ENCODE measurements at regions not wholly inside any gene's neighbourhood (a gene's known extent, or its start where the extent isn't known, plus 50 kb on each side); places are given as distances from the start of the nearest gene placed in this dataset.
"Not testable (repeated sequence)": the region's sequence is repeated elsewhere in the genome, so short reads cannot be mapped to it uniquely, and the experiment has no call there.

DNA sequence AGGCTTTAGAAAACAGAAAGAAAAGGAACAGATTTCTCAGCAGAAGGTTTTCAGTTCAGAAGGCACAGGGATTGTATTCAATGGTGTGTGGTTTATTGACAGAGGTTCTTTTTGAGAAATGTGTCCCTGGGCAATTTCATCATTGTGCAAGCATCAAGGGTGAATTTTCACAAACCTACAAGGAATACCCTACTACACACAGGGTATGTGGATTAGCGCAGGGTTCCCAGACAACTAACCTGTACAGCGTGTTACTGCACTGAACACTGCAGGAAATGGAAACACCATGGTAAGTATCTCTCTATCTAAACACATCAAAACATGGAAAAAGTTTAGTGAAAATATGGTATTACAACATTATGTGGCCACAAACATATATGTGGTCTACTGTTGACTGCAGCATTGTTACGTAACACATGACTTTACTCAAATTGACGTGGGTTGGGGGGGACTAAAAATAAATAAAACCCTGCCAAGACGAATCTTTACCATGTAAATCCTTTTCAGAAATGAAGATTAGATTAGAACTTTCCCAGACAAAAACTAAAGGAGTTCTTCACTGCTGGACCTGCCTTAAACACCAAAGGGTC is 893.1 kb downstream of the TMEM121 start (continued):
- TF ChIP-seq HOXB13 (CRISPR knock-in tag; IDR thresholded peaks at IDR 0.05; ENCODE audit: low read depth) = no peak
- TF ChIP-seq CBX2 (IDR thresholded peaks at IDR 0.05; ENCODE audit: borderline replicate concordance, low read depth) = no peak
- no peak for TF ChIP-seq RFX5 (IDR thresholded peaks at IDR 0.05)
- TF ChIP-seq BHLHE40 (IDR thresholded peaks at IDR 0.05; ENCODE audit: low read depth, low read length) = no peak
- no peak for TF ChIP-seq CHD2 (IDR thresholded peaks at IDR 0.05; ENCODE audit: low read length, partially characterized antibody)

- H3K4me1 ChIP-seq, H3K9me3 ChIP-seq, POLR2A ChIA-PET, H3K4me2 ChIP-seq, H3K4me3 ChIP-seq, H3K27ac ChIP-seq, FAIRE-seq: not testable (repeated sequence)
- ATAC-seq (peak in 1 of 2 experiments; percentile 83; a peak in 3 of 6 replicates), DNase-seq (ENCODE audit: low read depth in 1 of 2, low spot score in 1 of 2) (peak in 1 of 2 experiments; percentile 21)
- CTCF ChIA-PET = interaction anchor here (1.0 to 1.5 kb wide), 4 partner anchors 26 to 191 kb away, joined by 3 to 5 read pairs (median 3); no protein-coding TSS in a partner anchor
- TF ChIP-seq, protein P1, sequence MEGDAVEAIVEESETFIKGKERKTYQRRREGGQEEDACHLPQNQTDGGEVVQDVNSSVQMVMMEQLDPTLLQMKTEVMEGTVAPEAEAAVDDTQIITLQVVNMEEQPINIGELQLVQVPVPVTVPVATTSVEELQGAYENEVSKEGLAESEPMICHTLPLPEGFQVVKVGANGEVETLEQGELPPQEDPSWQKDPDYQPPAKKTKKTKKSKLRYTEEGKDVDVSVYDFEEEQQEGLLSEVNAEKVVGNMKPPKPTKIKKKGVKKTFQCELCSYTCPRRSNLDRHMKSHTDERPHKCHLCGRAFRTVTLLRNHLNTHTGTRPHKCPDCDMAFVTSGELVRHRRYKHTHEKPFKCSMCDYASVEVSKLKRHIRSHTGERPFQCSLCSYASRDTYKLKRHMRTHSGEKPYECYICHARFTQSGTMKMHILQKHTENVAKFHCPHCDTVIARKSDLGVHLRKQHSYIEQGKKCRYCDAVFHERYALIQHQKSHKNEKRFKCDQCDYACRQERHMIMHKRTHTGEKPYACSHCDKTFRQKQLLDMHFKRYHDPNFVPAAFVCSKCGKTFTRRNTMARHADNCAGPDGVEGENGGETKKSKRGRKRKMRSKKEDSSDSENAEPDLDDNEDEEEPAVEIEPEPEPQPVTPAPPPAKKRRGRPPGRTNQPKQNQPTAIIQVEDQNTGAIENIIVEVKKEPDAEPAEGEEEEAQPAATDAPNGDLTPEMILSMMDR (IDR thresholded peaks at IDR 0.05) = peak; percentile 21; the same call in 1 of the 3 replicates
- peak in 1 of 2 experiments; percentile 26; a peak in 2 of 5 replicates for TF ChIP-seq RAD21 (conservative IDR thresholded peaks at IDR 0.05 in 1 of 2, IDR thresholded peaks at IDR 0.05 in 1 of 2)
- WGBS (ENCODE audit: missing lambda C conversion rate) = 0% methylated on average over 10 of the region's 20 CpGs
These were observed 895.1 kb downstream of the TMEM121 start for GRCh38 chr14:106421431-106422033.

- Histone ChIP-seq H3K9me3 (peaks cover 4% of the 10 kb centered on the region; the same call in 1 of the 3 replicates), H3K4me2 (no peak overlapping the region), H3K4me3 (no peak overlapping the region), H3K27ac (no peak overlapping the region), H3K4me1 (no peaks in the 10 kb centered on the region)
- TF ChIP-seq GATA3 (IDR thresholded peaks at IDR 0.05; ENCODE audit: borderline replicate concordance) (no peak), TFCP2L1 (CRISPR knock-in tag; IDR thresholded peaks at IDR 0.05) (no peak), FOSL2 (IDR thresholded peaks at IDR 0.05) (no peak), FOSL2 (CRISPR knock-in tag; IDR thresholded peaks at IDR 0.05) (no peak), NFE2L2 (conservative IDR thresholded peaks at IDR 0.05; ENCODE audit: low read length) (no peak)
- TF ChIP-seq, protein P1 (IDR thresholded peaks at IDR 0.05) = no peak
- FAIRE-seq (no peak), DNase-seq (ENCODE audit: low read depth in 1 of 2, low spot score in 1 of 2) (no peak), ATAC-seq (no peak)
- CTCF ChIA-PET = interaction anchor here (0.5 to 1.0 kb wide), 3 partner anchors 36 to 190 kb away, joined by 3 read pairs; no protein-coding TSS in a partner anchor
- POLR2A ChIA-PET = no interaction called here
- WGBS (ENCODE audit: missing lambda C conversion rate) = 0% methylated on average over 2 of the region's 5 CpGs
These were observed 895.7 kb downstream of the TMEM121 start for GRCh38 chr14:106422066-106422465.

GRCh38 chr14:106425150-106425549 is 898.8 kb downstream of the TMEM121 start:
- H3K4me2 ChIP-seq; H3K4me1 ChIP-seq; CTCF ChIA-PET; POLR2A ChIA-PET; FAIRE-seq; ATAC-seq; H3K9me3 ChIP-seq; H3K27ac ChIP-seq; DNase-seq (ENCODE audit: low read depth in 1 of 2, low spot score in 1 of 2); H3K4me3 ChIP-seq: not testable (repeated sequence)
- WGBS (ENCODE audit: missing lambda C conversion rate) = 10% methylated on average over 3 of the region's 7 CpGs
